ENCODE measurements at regions not wholly inside any gene's neighbourhood (a gene's known extent, or its start where the extent isn't known, plus 50 kb on each side); places are given as distances from the start of the nearest gene placed in this dataset.

DNA sequence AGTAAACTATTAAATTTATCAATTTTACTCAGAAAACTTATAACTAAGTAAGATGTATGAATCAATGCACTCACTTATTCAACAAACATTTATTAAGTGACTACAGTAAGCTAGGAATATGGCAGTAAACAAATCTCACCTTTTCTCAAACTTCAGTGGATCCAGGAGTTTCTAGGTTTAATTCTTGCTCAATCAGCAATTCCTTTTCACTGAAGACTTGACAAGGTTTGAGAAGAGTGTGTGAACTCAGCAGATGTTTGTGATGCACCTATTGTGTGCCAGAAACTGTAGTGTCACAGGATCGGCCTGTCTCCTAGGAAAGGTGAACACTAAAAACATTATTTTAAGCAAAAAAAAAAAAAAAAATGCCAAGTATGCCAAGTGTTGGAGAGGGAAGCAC lies 167.8 kb downstream of the ALG10 start:
- Histone ChIP-seq H3K27ac (peak overlapping the region in 3 of 10 donors; percentile 4 to 78 (median 27)), H3K27me3 (no peaks in the 10 kb centered on the region), H3K36me3 (no peaks in the 10 kb centered on the region), H3K4me1 (peaks cover 0 to 17% (median 0%) of the 10 kb centered on the region in 9 donors), H3K9me3 (no peaks in the 10 kb centered on the region), H3K4me3 (no peak overlapping the region)
- WGBS, 2 donors = 79 to 87% methylated on average over 1 of the region's 1 CpG
- no peak for ATAC-seq
- intact Hi-C loops (cut with DNase I) = no loop called here
- TF ChIP-seq, protein P1, sequence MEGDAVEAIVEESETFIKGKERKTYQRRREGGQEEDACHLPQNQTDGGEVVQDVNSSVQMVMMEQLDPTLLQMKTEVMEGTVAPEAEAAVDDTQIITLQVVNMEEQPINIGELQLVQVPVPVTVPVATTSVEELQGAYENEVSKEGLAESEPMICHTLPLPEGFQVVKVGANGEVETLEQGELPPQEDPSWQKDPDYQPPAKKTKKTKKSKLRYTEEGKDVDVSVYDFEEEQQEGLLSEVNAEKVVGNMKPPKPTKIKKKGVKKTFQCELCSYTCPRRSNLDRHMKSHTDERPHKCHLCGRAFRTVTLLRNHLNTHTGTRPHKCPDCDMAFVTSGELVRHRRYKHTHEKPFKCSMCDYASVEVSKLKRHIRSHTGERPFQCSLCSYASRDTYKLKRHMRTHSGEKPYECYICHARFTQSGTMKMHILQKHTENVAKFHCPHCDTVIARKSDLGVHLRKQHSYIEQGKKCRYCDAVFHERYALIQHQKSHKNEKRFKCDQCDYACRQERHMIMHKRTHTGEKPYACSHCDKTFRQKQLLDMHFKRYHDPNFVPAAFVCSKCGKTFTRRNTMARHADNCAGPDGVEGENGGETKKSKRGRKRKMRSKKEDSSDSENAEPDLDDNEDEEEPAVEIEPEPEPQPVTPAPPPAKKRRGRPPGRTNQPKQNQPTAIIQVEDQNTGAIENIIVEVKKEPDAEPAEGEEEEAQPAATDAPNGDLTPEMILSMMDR (IDR thresholded peaks at IDR 0.05) = no peak
- no peak for DNase-seq

DNA sequence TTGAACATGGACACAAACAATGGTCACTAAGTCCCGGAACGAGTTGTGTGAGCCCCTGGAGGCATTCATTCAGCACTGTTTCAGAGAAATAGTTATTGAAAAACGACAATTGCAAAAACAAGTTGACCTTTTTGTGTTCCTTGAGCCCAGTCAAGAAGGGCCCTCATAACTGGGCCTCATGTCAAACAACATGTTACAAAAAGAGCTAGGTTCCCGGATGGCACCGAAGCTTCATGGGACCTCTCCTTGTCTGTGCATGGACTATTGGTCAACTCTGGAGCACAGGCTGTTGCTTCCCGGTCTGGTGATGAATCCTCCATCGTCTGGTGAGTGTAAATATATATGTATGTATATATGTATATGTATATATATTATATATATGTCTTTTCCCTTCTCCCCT lies 176.6 kb downstream of the ALG10 start:
- intact Hi-C loops (cut with DNase I) = no loop called here
- H3K36me3 ChIP-seq = no peaks in the 10 kb centered on the region
- peaks cover 0 to 5% (median 0%) of the 10 kb centered on the region in 11 donors for H3K9me3 ChIP-seq
- DNase-seq (no peak), ATAC-seq (no peak)
- H3K27ac ChIP-seq = no peak overlapping the region
- TF ChIP-seq, protein P1 (IDR thresholded peaks at IDR 0.05) = no peak
- WGBS, 2 donors = 60 to 63% methylated on average over 7 of the region's 7 CpGs
- no peaks in the 10 kb centered on the region for H3K4me1 ChIP-seq
- no peak overlapping the region for H3K4me3 ChIP-seq
- no peaks in the 10 kb centered on the region for H3K27me3 ChIP-seq

DNA sequence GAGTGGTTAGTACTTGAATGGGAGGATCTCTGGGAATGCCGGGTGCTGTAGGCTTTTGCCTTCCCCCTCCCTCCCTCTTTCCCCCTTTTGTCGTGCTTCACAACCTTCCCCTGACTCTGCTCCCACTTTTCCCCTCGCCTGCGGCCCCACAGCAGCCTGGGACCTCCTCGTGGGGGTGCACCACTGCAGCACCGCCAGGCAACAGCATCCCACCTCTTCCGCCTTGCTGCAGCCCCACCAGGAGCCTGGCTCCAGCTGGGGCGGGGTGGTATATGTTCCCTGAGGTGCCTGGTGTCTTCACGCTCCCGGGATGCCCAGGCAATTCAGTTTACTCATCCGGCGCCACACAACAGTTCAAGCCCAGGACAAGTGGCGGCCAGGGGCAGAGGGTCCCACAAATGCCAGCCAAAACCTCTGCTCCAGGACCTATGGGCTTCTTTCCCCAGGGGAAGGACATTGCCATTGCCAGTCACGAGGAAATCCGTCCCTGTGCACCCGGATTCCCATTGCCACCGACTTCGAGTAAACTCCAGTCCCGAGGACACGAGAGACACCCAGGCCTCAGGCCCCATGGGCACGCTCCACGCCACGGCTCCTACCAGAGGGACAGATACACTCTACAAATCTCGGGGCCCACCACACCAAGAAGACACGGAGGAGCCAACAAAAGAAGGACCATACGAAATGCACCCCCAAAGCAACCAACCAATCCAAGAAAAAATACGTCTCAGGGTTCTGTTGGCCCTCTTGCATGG lies 181.7 kb downstream of the ALG10 start:
- ATAC-seq (no peak), DNase-seq (no peak)
- TF ChIP-seq, protein P1 (IDR thresholded peaks at IDR 0.05) = no peak
- H3K4me3 ChIP-seq = no peak overlapping the region
- intact Hi-C loops (cut with DNase I) = no loop called here
- 82% methylated on average over 27 of the region's 27 CpGs for WGBS, 2 donors
- no peak overlapping the region for H3K27ac ChIP-seq
- no peaks in the 10 kb centered on the region for H3K9me3 ChIP-seq
- no peaks in the 10 kb centered on the region for H3K4me1 ChIP-seq
- no peaks in the 10 kb centered on the region for H3K36me3 ChIP-seq
- no peaks in the 10 kb centered on the region for H3K27me3 ChIP-seq

DNA sequence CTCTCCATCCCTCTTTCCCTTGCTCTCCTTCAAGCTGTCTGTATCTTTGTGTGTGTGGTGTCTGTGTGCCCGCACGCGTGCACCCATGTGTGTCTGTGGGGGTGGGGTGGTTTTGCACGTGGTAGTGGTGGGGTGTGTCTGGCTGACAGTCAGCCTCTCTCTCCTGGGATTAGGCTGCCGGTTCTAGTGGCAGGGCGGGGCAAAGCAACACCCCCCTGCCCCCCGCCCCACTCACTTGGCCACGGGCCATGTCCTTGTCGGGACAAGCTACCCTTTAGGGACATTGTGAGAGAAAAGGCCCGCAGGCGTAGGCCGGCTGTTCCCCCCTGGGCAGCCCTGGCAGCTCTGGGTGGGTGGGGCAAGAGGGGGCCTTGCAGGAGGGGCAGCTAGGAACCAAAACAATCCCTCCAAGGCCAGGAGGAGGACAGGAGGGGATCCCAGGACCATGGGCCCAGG lies 182.6 kb downstream of the ALG10 start:
- DNase-seq = no peak
- Histone ChIP-seq H3K4me3 (no peak overlapping the region), H3K27me3 (no peaks in the 10 kb centered on the region), H3K9me3 (no peaks in the 10 kb centered on the region), H3K4me1 (no peaks in the 10 kb centered on the region), H3K27ac (no peak overlapping the region), H3K36me3 (no peaks in the 10 kb centered on the region)
- intact Hi-C loops (cut with DNase I) = no loop called here
- 67 to 79% methylated on average over 12 of the region's 12 CpGs for WGBS, 2 donors
- TF ChIP-seq, protein P1 (IDR thresholded peaks at IDR 0.05) = no peak
- peak in 4 of 8 donors; percentile 13 to 55 (median 40) for ATAC-seq
